ENCODE measurements at regions not wholly inside any gene's neighbourhood (a gene's known extent, or its start where the extent isn't known, plus 50 kb on each side); places are given as distances from the start of the nearest gene placed in this dataset.
A peak's percentile ranks its signal among the peaks of the same experiment; 100 is the strongest.

GRCh38 chr10:3891396-3891795 lies 106.4 kb upstream of the KLF6 start:
- DNase-seq (ENCODE audit: extremely low read depth, low read depth), result no peak
- no peak overlapping the region for H3K4me3 ChIP-seq (replicated peaks; ENCODE audit: low read depth, low read length)
- TF ChIP-seq CTCF (IDR thresholded peaks at IDR 0.05; ENCODE audit: low read depth, low read length, missing control alignments), result no peak

- TF ChIP-seq CTCF (IDR thresholded peaks at IDR 0.05; ENCODE audit: low read depth, low read length, missing control alignments), result no peak
- H3K4me3 ChIP-seq (replicated peaks; ENCODE audit: low read depth, low read length), result no peak overlapping the region
- no peak for DNase-seq (ENCODE audit: extremely low read depth, low read depth)
Measured at GRCh38 chr10:3890602-3891352, 105.8 kb upstream of the KLF6 start.

GRCh38 chr10:3889961-3890522 lies 105.0 kb upstream of the KLF6 start:
- H3K4me3 ChIP-seq (replicated peaks; ENCODE audit: low read depth, low read length), result no peak overlapping the region
- TF ChIP-seq CTCF (IDR thresholded peaks at IDR 0.05; ENCODE audit: low read depth, low read length, missing control alignments), result no peak
- DNase-seq (ENCODE audit: extremely low read depth, low read depth), result no peak

- peak; percentile 46 for DNase-seq (ENCODE audit: extremely low read depth, low read depth)
- TF ChIP-seq CTCF (IDR thresholded peaks at IDR 0.05; ENCODE audit: low read depth, low read length, missing control alignments), result no peak
- H3K4me3 ChIP-seq (replicated peaks; ENCODE audit: low read depth, low read length), result no peak overlapping the region
Measured at GRCh38 chr10:3887885-3888476, 103.0 kb upstream of the KLF6 start.

GRCh38 chr10:3887404-3887803 lies 102.4 kb upstream of the KLF6 start:
- TF ChIP-seq CTCF (IDR thresholded peaks at IDR 0.05; ENCODE audit: low read depth, low read length, missing control alignments), result no peak
- H3K4me3 ChIP-seq (replicated peaks; ENCODE audit: low read depth, low read length), result no peak overlapping the region
- DNase-seq (ENCODE audit: extremely low read depth, low read depth), result no peak

GRCh38 chr10:3886641-3887251 lies 101.7 kb upstream of the KLF6 start:
- TF ChIP-seq CTCF (IDR thresholded peaks at IDR 0.05; ENCODE audit: low read depth, low read length, missing control alignments), result no peak
- DNase-seq (ENCODE audit: extremely low read depth, low read depth), result peak; percentile 43
- no peak overlapping the region for H3K4me3 ChIP-seq (replicated peaks; ENCODE audit: low read depth, low read length)
